Tibial nerve (tissue), 4 donors: ENCODE measurements at regions not wholly inside any gene's neighbourhood (a gene's known extent, or its start where the extent isn't known, plus 50 kb on each side); places are given as distances from the start of the nearest gene placed in this dataset.
"Not testable (repeated sequence)": the region's sequence is repeated elsewhere in the genome, so short reads cannot be mapped to it uniquely, and the experiment has no call there.

Experiments used
- DNase-seq, 2 donors: peaks; one replicate each; pipeline ENCODE4 v3.0.0-alpha.2; 2019; ENCODE audit warnings: low spot score in 2 of 2
- H3K27ac ChIP-seq, 4 donors: fragments of 200-600 bp; sonication (generic) in 3 of 4; one replicate each; pipeline ENCODE4 v1.5.1; 2017 to 2019; ENCODE audit warnings: mild to moderate bottlenecking in 1 of 4
- H3K27me3 ChIP-seq, 2 donors: fragments of 200-600 bp; sonication (generic) in 1 of 2; one replicate each; pipeline versions ENCODE4 v1.5.1 to v1.6.0; 2017 to 2019
- H3K36me3 ChIP-seq, 3 donors: fragments of 200-600 bp; sonication (generic); one replicate each; pipeline ENCODE4 v1.5.1; 2018 to 2019
- H3K4me1 ChIP-seq, 4 donors: fragments of 200-600 bp; sonication (generic) in 3 of 4; one replicate each; pipeline ENCODE4 v1.5.1; 2017 to 2019
- H3K4me3 ChIP-seq, 4 donors: fragments of 200-600 bp; sonication (generic) in 3 of 4; one replicate each; pipeline ENCODE4 v1.5.1; 2017 to 2019; ENCODE audit warnings: mild to moderate bottlenecking in 1 of 4, moderate library complexity in 1 of 4
- H3K9me3 ChIP-seq, 4 donors: fragments of 200-600 bp; sonication (generic) in 3 of 4; one replicate each; pipeline ENCODE4 v1.5.1; 2017 to 2019
- CTCF ChIP-seq, 5 experiments: fragments of 200-600 bp in 3 of 5; fragments of 450-650 bp in 2 of 5; sonication (generic) in 3 of 5; IDR thresholded peaks; one replicate each; pipeline ENCODE4 v1.5.1; 2016 to 2019; ENCODE audit warnings: antibody characterized with exemption in 5 of 5, mild to moderate bottlenecking in 3 of 5, moderate library complexity in 2 of 5
- EP300 ChIP-seq, 2 donors: sonication (generic); formaldehyde crosslinking; IDR thresholded peaks; one replicate each; pipeline ENCODE4 v1.6.1; 2017; ENCODE audit warnings: antibody characterized with exemption in 2 of 2, mild to moderate bottlenecking in 1 of 2
- POLR2A ChIP-seq, 2 donors: fragments of 450-650 bp; IDR thresholded peaks; one replicate each; pipeline ENCODE4 v1.6.1; 2017; ENCODE audit warnings: antibody characterized with exemption in 2 of 2, mild to moderate bottlenecking in 2 of 2, moderate library complexity in 2 of 2
- WGBS, 2 donors: methylation state at CpG; one replicate each; pipeline ENCODE4 v1.1.5; 2018; 5-methylcytosine and 5-hydroxymethylcytosine counted together

GRCh38 chr6:6826095-6826901 lies 237.8 kb downstream of the LY86 start:
- Histone ChIP-seq H3K9me3 (no peaks in the 10 kb centered on the region), H3K27ac (peak overlapping the region in 1 of 4 donors; percentile 47), H3K27me3 (no peaks in the 10 kb centered on the region), H3K36me3 (no peaks in the 10 kb centered on the region), H3K4me1 (peaks cover 0 to 6% (median 2%) of the 10 kb centered on the region in 4 donors), H3K4me3 (no peak overlapping the region)
- TF ChIP-seq CTCF (IDR thresholded peaks at IDR 0.05) (no peak), EP300 (IDR thresholded peaks at IDR 0.05) (peak in 1 of 2 donors; percentile 17)
- peak in 1 of 2 donors; percentile 44 for DNase-seq
- 51 to 68% methylated on average over 16 of the region's 16 CpGs for WGBS, 2 donors

GRCh38 chr6:6826961-6827360 lies 238.4 kb downstream of the LY86 start:
- no peaks in the 10 kb centered on the region for H3K9me3 ChIP-seq
- H3K4me3 ChIP-seq: no peak overlapping the region
- no peaks in the 10 kb centered on the region for H3K36me3 ChIP-seq
- peaks cover 0 to 6% (median 2%) of the 10 kb centered on the region in 4 donors for H3K4me1 ChIP-seq
- H3K27ac ChIP-seq: peak overlapping the region in 1 of 4 donors; percentile 47
- TF ChIP-seq EP300 (IDR thresholded peaks at IDR 0.05): no peak
- TF ChIP-seq POLR2A (IDR thresholded peaks at IDR 0.05): no peak
- no peak for TF ChIP-seq CTCF (IDR thresholded peaks at IDR 0.05)
- WGBS, 2 donors: 70 to 85% methylated on average over 10 of the region's 10 CpGs
- DNase-seq: no peak
- H3K27me3 ChIP-seq: no peaks in the 10 kb centered on the region

GRCh38 chr6:6829872-6830685 lies 241.6 kb downstream of the LY86 start:
- H3K27me3 ChIP-seq: no peaks in the 10 kb centered on the region
- WGBS, 2 donors: 74 to 75% methylated on average over 6 of the region's 6 CpGs
- DNase-seq: no peak
- no peaks in the 10 kb centered on the region for H3K36me3 ChIP-seq
- no peak overlapping the region for H3K27ac ChIP-seq
- H3K4me3 ChIP-seq: no peak overlapping the region
- peaks cover 0 to 9% (median 2%) of the 10 kb centered on the region in 4 donors for H3K4me1 ChIP-seq
- TF ChIP-seq POLR2A (IDR thresholded peaks at IDR 0.05): no peak
- no peak for TF ChIP-seq EP300 (IDR thresholded peaks at IDR 0.05)
- no peak for TF ChIP-seq CTCF (IDR thresholded peaks at IDR 0.05)
- H3K9me3 ChIP-seq: no peaks in the 10 kb centered on the region

GRCh38 chr6:6830686-6831063 lies 242.2 kb downstream of the LY86 start:
- not testable (repeated sequence) for H3K9me3 ChIP-seq, DNase-seq, H3K27me3 ChIP-seq, H3K36me3 ChIP-seq, H3K4me3 ChIP-seq, H3K27ac ChIP-seq
- peaks cover 0 to 10% (median 2%) of the 10 kb centered on the region in 4 donors for H3K4me1 ChIP-seq

GRCh38 chr6:6832439-6832838 lies 243.9 kb downstream of the LY86 start:
- H3K4me3 ChIP-seq: no peak overlapping the region
- no peak for DNase-seq
- H3K4me1 ChIP-seq: peaks cover 0 to 5% (median 0%) of the 10 kb centered on the region in 4 donors
- no peaks in the 10 kb centered on the region for H3K27me3 ChIP-seq
- no peaks in the 10 kb centered on the region for H3K9me3 ChIP-seq
- TF ChIP-seq POLR2A (IDR thresholded peaks at IDR 0.05): no peak
- 90 to 97% methylated on average over 4 of the region's 4 CpGs for WGBS, 2 donors
- H3K27ac ChIP-seq: no peak overlapping the region
- no peaks in the 10 kb centered on the region for H3K36me3 ChIP-seq
